Right lobe of liver (tissue), 4 donors: ENCODE measurements at regions not wholly inside any gene's neighbourhood (a gene's known extent, or its start where the extent isn't known, plus 50 kb on each side); places are given as distances from the start of the nearest gene placed in this dataset.

Experiments
- CTCF ChIP-seq, 4 donors: fragments of 200-600 bp in 3 of 4; fragments of 450-650 bp in 1 of 4; IDR thresholded peaks; one replicate each; pipeline versions ENCODE4 v1.5.1 to v1.8.0; 2016 to 2022; ENCODE audit warnings: antibody characterized with exemption in 4 of 4, mild to moderate bottlenecking in 2 of 4
- POLR2A ChIP-seq: fragments of 450-650 bp; IDR thresholded peaks from one replicate; pipeline ENCODE4 v1.6.1; 2017; ENCODE audit warnings: antibody characterized with exemption, mild to moderate bottlenecking
- donor health status: DM: no; HTN: no; CAD: no.
- donor health status: DM: no; HTN: no; CAD: no.
- donor health status: DM: no; HTN: yes; CAD: no.

DNA sequence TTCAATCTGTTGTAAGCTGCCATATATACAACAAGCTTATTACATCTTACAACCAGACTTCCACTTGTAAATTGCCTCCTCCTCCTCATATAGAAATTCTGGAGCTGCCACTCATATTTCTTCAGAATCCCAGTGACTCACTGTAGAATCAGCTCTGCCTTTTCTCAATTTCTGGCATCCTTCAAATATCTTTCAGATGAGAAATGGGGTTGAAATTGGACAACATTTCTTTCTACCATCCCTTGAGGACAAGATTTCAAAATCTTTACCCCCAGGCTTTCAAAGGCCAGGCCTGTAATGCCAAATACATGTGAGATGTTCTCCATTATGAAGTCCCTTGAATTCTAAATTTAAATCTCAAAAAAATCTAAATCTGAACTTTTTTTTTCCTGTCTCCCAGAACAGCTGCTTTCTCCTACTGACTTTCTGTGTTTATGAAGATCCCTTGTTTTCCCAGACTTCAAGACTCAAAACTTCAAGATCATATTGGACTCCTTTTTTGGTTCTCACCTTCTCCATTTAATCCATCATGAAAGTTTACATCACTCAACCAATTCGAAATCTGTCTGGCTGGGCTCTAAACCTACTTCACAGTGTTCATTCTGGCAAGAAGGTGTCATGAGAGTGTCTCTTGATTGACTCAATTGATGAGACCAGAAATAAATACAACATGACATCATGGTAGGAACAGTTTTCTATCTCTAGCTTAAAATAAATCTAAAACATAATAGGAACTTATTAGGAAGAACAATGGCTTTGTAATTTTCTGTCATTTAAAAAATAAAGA lies 109.8 kb downstream of the HMHB1 start:
- no peak for TF ChIP-seq CTCF (IDR thresholded peaks at IDR 0.05)
- TF ChIP-seq POLR2A, result no peak
